GM12878 (cell line): ENCODE measurements at regions not wholly inside any gene's neighbourhood (a gene's known extent, or its start where the extent isn't known, plus 50 kb on each side); places are given as distances from the start of the nearest gene placed in this dataset.
A peak's percentile ranks its signal among the peaks of the same experiment; 100 is the strongest.

Source experiments
- ATAC-seq: fragments of 200-7000 bp; cut with Tn5 transposase; 3 replicates; pipeline ENCODE4 v1.9.1; 2020; ENCODE audit warnings: mild to moderate bottlenecking, moderate library complexity
- BruUV-seq: library from RNA; stranded (reverse); fragments of 400-500 nt; replicated peaks from 2 replicates; lab custom pipeline; 2021; lab: Mats Ljungman, UMichigan
- CTCF ChIA-PET: fragments of 300-600 bp; sonication (Branson Sonifier 250); formaldehyde crosslinking; extraction: SDS; loops from one replicate; lab custom pipeline; 2021; ENCODE audit warnings: inconsistent platforms; lab: Yijun Ruan, JAX
- POLR2A ChIA-PET: fragments of 350-600 bp; formaldehyde crosslinking; extraction: SDS; loops from one replicate; lab custom pipeline; 2021; ENCODE audit warnings: inconsistent platforms; lab: Charles Lee
- RAD21 ChIA-PET: fragments of 300-600 bp; sonication (Branson Sonifier 250); formaldehyde crosslinking; loops from one replicate; lab custom pipeline; 2023; ENCODE audit warnings: antibody characterized with exemption; ENCODE audit not compliant: unreplicated experiment; lab: Charles Lee
- SMC1A ChIA-PET: fragments of 300-600 bp; sonication (Branson Sonifier 250); formaldehyde crosslinking; loops from one replicate; lab custom pipeline; 2023; ENCODE audit not compliant: unreplicated experiment, uncharacterized antibody; lab: Charles Lee
- DNase-seq: peaks from one replicate; pipeline ENCODE4 v3.0.0-alpha.2; 2011; ENCODE audit warnings: low read depth, low spot score
- FAIRE-seq: peaks from 3 replicates; lab custom pipeline; 2011; peaks lifted over from hg19 to GRCh38; lab: Jason Lieb, UNC
- H2AFZ ChIP-seq: 2 replicates; pipeline ENCODE4 v1.6.0; 2011; ENCODE audit warnings: low read depth, low read length, control low read depth; ENCODE audit not compliant: control insufficient read depth
- H3K27ac ChIP-seq: 2 replicates; pipeline ENCODE4 v1.5.1; 2011; ENCODE audit warnings: control low read depth; ENCODE audit not compliant: control insufficient read depth, insufficient read depth
- H3K27me3 ChIP-seq, 2 experiments: replicated peaks in 1 of 2; 2 replicates each; pipeline versions ENCODE4 v1.6.0 to v1.6.1; 2011; ENCODE audit warnings: low read length in 1 of 2; ENCODE audit not compliant: control insufficient read depth in 2 of 2, insufficient read depth in 2 of 2
- H3K36me3 ChIP-seq, 2 experiments: 2 replicates each; pipeline ENCODE4 v1.5.1; 2011; ENCODE audit warnings: low read length in 1 of 2; ENCODE audit not compliant: control insufficient read depth in 2 of 2, insufficient read depth in 2 of 2
- H3K4me1 ChIP-seq: 2 replicates; pipeline ENCODE4 v1.6.1; 2011; ENCODE audit warnings: mild to moderate bottlenecking, low read length, moderate library complexity, mixed read lengths; ENCODE audit not compliant: control insufficient read depth, insufficient read depth
- H3K4me2 ChIP-seq: 2 replicates; pipeline ENCODE4 v1.6.0; 2011; ENCODE audit warnings: control low read depth; ENCODE audit not compliant: control insufficient read depth, insufficient read depth
- H3K4me3 ChIP-seq: fragments of 200-600 bp; sonication (generic); 2 replicates; pipeline ENCODE4 v1.5.1; 2016
- H3K79me2 ChIP-seq: 2 replicates; pipeline ENCODE4 v1.6.0; 2011; ENCODE audit warnings: low read length; ENCODE audit not compliant: control insufficient read depth, insufficient read depth
- H3K9ac ChIP-seq: 2 replicates; pipeline ENCODE4 v1.8.0; 2011; ENCODE audit warnings: low read length, control low read depth, mixed read lengths; ENCODE audit not compliant: control insufficient read depth, insufficient read depth
- H3K9me3 ChIP-seq: replicated peaks from 3 replicates; pipeline ENCODE4 v1.5.1; 2011; ENCODE audit warnings: mild to moderate bottlenecking, low read length; ENCODE audit not compliant: control insufficient read depth, insufficient read depth
- H4K20me1 ChIP-seq: 2 replicates; pipeline ENCODE4 v1.6.0; 2011; ENCODE audit not compliant: control insufficient read depth, insufficient read depth
- EED ChIP-seq: sonication (generic); IDR thresholded peaks from 2 replicates; pipeline ENCODE4 v1.6.1; 2016; ENCODE audit warnings: antibody characterized with exemption, low read depth
- FOXM1 ChIP-seq: IDR thresholded peaks from 2 replicates; pipeline ENCODE4 v1.6.1; 2012; ENCODE audit warnings: low read depth, mild to moderate bottlenecking, inconsistent platforms, low read length, moderate library complexity
- MTA3 ChIP-seq: IDR thresholded peaks from 2 replicates; pipeline ENCODE4 v1.6.1; 2012; ENCODE audit warnings: low read length, inconsistent platforms, borderline replicate concordance
- MYB ChIP-seq: fragments of 150-350 bp; IDR thresholded peaks from 2 replicates; pipeline ENCODE4 v1.6.1; 2014; ENCODE audit warnings: mild to moderate bottlenecking, low read depth, low read length, borderline replicate concordance
- POU2F2 ChIP-seq: IDR thresholded peaks from 3 replicates; pipeline ENCODE4 v1.6.1; 2011; ENCODE audit warnings: low read depth, mild to moderate bottlenecking, low read length, borderline replicate concordance
- RB1 ChIP-seq: fragments of 450-650 bp; formaldehyde crosslinking; IDR thresholded peaks from 2 replicates; pipeline ENCODE4 v1.6.1; 2017; ENCODE audit warnings: mild to moderate bottlenecking, borderline replicate concordance
- RELA ChIP-seq: fragments of 450-650 bp; IDR thresholded peaks from 2 replicates; pipeline ENCODE4 v1.8.0; 2014; ENCODE audit warnings: borderline replicate concordance; ENCODE audit not compliant: partially characterized antibody
- RFX5 ChIP-seq: IDR thresholded peaks from 2 replicates; pipeline ENCODE4 v1.6.1; 2011; ENCODE audit warnings: low read depth, low read length, improper control_type of control experiment
- RUNX3 ChIP-seq: IDR thresholded peaks from 2 replicates; pipeline ENCODE4 v1.6.1; 2012; ENCODE audit warnings: low read length, inconsistent platforms
- STAT3 ChIP-seq: IDR thresholded peaks from 2 replicates; pipeline ENCODE4 v1.6.1; 2011; ENCODE audit warnings: low read depth, low read length, improper control_type of control experiment
- ZZZ3 ChIP-seq: IDR thresholded peaks from 2 replicates; pipeline ENCODE4 v1.6.1; 2011; ENCODE audit warnings: low read depth; ENCODE audit not compliant: control insufficient read depth, insufficient read length
- WGBS: methylation state at CpG from one replicate; pipeline ENCODE4 v1.1.6; 2016; ENCODE audit warnings: low lambda C conversion rate; ENCODE audit not compliant: insufficient replicate concordance, insufficient coverage; ENCODE audit errors: missing lambda C conversion rate; 5-methylcytosine and 5-hydroxymethylcytosine counted together
- in situ Hi-C: fragments of 300-500 bp; cut with MboI; formaldehyde crosslinking; loops from 9 replicates; pipeline ENCODE4 v1.14.3; 2018; ENCODE audit warnings: mixed read lengths
- intact Hi-C: fragments of 100-400 bp; cut with micrococcal nuclease; formaldehyde crosslinking; loops from one replicate; pipeline ENCODE4 v1.14.2; 2022; ENCODE audit not compliant: unreplicated experiment
- TF ChIP-seq, protein P1 (sequence below): fragments of 450-650 bp; IDR thresholded peaks from 2 replicates; pipeline ENCODE4 v1.6.1; 2018; ENCODE audit warnings: mild to moderate bottlenecking, low read depth, moderate library complexity; ENCODE audit not compliant: partially characterized antibody
- TF ChIP-seq, protein P2 (sequence below): fragments of 450-650 bp; IDR thresholded peaks from 2 replicates; pipeline ENCODE4 v1.6.1; 2016; ENCODE audit warnings: mild to moderate bottlenecking, moderate library complexity, borderline replicate concordance
- TF ChIP-seq, protein P3 (sequence below): fragments of 450-650 bp; IDR thresholded peaks from 2 replicates; pipeline ENCODE4 v1.6.1; 2017; ENCODE audit warnings: mild to moderate bottlenecking, moderate library complexity

- Histone ChIP-seq H2AFZ (peak overlapping the region; percentile 89), H3K79me2 (no peaks in the 10 kb centered on the region), H3K9ac (no peak overlapping the region), H3K27me3 (no peaks in the 10 kb centered on the region), H3K4me1 (peaks cover 33% of the 10 kb centered on the region), H3K4me3 (no peak overlapping the region), H3K36me3 (no peaks in the 10 kb centered on the region), H4K20me1 (no peaks in the 10 kb centered on the region), H3K27ac (peak overlapping the region; percentile 75), H3K4me2 (peak overlapping the region; percentile 83), H3K9me3 (no peaks in the 10 kb centered on the region; the same call in 2 of the 3 replicates)
- CTCF ChIA-PET, result interaction anchor here (1.1 to 2.7 kb wide), 4 partner anchors 11 to 74 kb away, joined by 3 to 10 read pairs (median 6); no protein-coding TSS in a partner anchor
- no peak for FAIRE-seq
- SMC1A ChIA-PET, result interaction anchor here (0.9 to 3.5 kb wide), 8 partner anchors 9 to 481 kb away, joined by 3 to 17 read pairs (median 6); no protein-coding TSS in a partner anchor
- BruUV-seq, result no TSS peak
- in situ Hi-C loops, result no loop called here
- DNase-seq, result no peak
- intact Hi-C loops, result loop anchor here (5.0 kb wide), 1 partner anchor 40 kb away; no protein-coding TSS in a partner anchor
- 25% methylated on average over 5 of the region's 5 CpGs for WGBS
- ATAC-seq, result no peak
- POLR2A ChIA-PET, result interaction anchor here (0.5 to 2.2 kb wide), 2 partner anchors 50 to 163 kb away, joined by 4 to 6 read pairs; no protein-coding TSS in a partner anchor
- RAD21 ChIA-PET, result interaction anchor here (1.4 to 2.5 kb wide), 5 partner anchors 37 to 53 kb away, joined by 3 to 10 read pairs (median 6); no protein-coding TSS in a partner anchor
- TF ChIP-seq RFX5 (no peak), RELA (no peak), RB1 (no peak), STAT3 (no peak), MYB (no peak), EED (no peak), RUNX3 (no peak), MTA3 (no peak), ZZZ3 (no peak), FOXM1 (no peak), POU2F2 (no peak)
- TF ChIP-seq, protein P1, sequence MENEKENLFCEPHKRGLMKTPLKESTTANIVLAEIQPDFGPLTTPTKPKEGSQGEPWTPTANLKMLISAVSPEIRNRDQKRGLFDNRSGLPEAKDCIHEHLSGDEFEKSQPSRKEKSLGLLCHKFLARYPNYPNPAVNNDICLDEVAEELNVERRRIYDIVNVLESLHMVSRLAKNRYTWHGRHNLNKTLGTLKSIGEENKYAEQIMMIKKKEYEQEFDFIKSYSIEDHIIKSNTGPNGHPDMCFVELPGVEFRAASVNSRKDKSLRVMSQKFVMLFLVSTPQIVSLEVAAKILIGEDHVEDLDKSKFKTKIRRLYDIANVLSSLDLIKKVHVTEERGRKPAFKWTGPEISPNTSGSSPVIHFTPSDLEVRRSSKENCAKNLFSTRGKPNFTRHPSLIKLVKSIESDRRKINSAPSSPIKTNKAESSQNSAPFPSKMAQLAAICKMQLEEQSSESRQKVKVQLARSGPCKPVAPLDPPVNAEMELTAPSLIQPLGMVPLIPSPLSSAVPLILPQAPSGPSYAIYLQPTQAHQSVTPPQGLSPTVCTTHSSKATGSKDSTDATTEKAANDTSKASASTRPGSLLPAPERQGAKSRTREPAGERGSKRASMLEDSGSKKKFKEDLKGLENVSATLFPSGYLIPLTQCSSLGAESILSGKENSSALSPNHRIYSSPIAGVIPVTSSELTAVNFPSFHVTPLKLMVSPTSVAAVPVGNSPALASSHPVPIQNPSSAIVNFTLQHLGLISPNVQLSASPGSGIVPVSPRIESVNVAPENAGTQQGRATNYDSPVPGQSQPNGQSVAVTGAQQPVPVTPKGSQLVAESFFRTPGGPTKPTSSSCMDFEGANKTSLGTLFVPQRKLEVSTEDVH, result no peak
- TF ChIP-seq, protein P2, sequence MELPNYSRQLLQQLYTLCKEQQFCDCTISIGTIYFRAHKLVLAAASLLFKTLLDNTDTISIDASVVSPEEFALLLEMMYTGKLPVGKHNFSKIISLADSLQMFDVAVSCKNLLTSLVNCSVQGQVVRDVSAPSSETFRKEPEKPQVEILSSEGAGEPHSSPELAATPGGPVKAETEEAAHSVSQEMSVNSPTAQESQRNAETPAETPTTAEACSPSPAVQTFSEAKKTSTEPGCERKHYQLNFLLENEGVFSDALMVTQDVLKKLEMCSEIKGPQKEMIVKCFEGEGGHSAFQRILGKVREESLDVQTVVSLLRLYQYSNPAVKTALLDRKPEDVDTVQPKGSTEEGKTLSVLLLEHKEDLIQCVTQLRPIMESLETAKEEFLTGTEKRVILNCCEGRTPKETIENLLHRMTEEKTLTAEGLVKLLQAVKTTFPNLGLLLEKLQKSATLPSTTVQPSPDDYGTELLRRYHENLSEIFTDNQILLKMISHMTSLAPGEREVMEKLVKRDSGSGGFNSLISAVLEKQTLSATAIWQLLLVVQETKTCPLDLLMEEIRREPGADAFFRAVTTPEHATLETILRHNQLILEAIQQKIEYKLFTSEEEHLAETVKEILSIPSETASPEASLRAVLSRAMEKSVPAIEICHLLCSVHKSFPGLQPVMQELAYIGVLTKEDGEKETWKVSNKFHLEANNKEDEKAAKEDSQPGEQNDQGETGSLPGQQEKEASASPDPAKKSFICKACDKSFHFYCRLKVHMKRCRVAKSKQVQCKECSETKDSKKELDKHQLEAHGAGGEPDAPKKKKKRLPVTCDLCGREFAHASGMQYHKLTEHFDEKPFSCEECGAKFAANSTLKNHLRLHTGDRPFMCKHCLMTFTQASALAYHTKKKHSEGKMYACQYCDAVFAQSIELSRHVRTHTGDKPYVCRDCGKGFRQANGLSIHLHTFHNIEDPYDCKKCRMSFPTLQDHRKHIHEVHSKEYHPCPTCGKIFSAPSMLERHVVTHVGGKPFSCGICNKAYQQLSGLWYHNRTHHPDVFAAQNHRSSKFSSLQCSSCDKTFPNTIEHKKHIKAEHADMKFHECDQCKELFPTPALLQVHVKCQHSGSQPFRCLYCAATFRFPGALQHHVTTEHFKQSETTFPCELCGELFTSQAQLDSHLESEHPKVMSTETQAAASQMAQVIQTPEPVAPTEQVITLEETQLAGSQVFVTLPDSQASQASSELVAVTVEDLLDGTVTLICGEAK, result no peak
- TF ChIP-seq, protein P3, sequence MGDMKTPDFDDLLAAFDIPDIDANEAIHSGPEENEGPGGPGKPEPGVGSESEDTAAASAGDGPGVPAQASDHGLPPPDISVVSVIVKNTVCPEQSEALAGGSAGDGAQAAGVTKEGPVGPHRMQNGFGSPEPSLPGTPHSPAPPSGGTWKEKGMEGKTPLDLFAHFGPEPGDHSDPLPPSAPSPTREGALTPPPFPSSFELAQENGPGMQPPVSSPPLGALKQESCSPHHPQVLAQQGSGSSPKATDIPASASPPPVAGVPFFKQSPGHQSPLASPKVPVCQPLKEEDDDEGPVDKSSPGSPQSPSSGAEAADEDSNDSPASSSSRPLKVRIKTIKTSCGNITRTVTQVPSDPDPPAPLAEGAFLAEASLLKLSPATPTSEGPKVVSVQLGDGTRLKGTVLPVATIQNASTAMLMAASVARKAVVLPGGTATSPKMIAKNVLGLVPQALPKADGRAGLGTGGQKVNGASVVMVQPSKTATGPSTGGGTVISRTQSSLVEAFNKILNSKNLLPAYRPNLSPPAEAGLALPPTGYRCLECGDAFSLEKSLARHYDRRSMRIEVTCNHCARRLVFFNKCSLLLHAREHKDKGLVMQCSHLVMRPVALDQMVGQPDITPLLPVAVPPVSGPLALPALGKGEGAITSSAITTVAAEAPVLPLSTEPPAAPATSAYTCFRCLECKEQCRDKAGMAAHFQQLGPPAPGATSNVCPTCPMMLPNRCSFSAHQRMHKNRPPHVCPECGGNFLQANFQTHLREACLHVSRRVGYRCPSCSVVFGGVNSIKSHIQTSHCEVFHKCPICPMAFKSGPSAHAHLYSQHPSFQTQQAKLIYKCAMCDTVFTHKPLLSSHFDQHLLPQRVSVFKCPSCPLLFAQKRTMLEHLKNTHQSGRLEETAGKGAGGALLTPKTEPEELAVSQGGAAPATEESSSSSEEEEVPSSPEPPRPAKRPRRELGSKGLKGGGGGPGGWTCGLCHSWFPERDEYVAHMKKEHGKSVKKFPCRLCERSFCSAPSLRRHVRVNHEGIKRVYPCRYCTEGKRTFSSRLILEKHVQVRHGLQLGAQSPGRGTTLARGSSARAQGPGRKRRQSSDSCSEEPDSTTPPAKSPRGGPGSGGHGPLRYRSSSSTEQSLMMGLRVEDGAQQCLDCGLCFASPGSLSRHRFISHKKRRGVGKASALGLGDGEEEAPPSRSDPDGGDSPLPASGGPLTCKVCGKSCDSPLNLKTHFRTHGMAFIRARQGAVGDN, result no peak
Observed at GRCh38 chr3:124207077-124207476, 215.2 kb upstream of the ROPN1 start.
